ENCODE measurements at regions not wholly inside any gene's neighbourhood (a gene's known extent, or its start where the extent isn't known, plus 50 kb on each side); places are given as distances from the start of the nearest gene placed in this dataset.

DNA sequence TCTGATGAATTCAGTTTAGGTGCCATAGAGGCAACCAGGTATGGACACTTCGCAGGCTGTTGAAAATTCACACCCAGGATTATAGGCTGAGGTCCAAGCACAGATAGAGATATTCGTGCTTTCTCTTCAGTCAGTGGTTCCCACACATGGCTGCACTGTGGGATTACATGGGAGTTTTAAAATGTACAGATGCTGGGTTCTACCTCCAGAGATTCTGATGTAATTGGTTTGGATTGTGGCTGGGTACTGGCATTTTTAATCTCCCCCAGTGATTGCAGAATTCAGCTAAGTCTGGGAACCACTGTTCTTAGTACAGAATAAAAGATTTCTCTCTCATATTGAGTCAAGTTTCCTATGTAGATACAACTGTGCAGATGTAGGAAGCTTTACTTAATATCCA is 91.6 kb downstream of the FOXB1 start:
- DNase-seq (ENCODE audit: low read depth), result no peak

DNA sequence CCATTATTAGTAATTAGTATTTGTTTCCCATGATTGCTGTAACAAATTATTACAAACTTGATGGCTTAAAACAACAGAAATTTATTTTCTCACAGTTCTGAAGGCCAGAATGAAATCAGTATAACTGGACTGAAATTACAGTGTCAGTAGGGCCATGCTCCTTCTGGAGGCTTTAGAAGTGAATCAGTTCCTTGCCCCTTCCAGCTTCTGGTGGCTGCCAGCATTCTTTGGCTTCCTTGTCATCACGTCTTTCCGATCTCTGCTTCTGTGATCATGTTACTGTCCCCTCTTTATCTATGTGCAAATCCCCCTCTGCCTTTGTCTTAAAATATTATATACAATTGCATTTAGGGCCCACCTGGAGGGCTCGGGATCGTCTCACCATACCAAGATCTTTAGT is 92.0 kb downstream of the FOXB1 start:
- no peak for DNase-seq (ENCODE audit: low read depth)

DNA sequence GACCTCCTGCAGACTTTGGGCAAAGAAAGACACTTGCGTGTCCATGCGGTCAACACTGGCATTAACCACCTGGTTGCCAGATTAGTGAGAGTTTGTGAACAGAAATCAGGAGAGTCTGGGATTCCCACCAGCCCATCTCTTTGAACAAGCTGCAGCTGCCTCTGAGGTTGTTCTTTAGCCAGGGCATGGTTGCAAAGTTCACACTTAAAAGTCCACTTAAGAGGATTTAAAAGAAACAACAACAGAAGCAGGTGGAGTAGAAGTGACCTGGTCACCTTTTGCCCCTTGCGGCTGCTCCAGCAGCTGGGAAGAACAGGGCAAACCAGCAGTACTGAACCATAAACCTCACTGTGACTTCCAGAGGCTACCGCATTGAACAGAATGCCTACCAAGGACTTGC is 97.3 kb downstream of the FOXB1 start:
- DNase-seq (ENCODE audit: low read depth), result no peak

DNA sequence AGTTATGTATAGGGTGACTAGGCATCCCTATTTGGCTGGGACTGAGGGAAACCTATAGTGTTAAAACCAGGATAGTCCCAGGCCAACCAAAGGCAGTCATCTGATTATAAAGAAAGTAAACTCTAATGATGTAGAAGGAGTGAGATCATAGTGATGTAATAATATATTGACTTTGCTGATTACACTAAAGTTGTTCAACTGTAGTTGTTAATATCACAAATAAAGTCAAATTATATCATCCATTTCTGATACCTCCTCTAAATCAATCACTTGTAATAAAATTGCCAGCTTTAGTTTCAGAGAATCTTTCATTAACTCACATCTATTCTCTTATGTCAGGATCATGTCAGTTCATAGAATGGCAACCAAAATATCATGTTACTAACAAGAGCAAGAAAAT is 98.6 kb downstream of the FOXB1 start:
- no peak for DNase-seq (ENCODE audit: low read depth)

DNA sequence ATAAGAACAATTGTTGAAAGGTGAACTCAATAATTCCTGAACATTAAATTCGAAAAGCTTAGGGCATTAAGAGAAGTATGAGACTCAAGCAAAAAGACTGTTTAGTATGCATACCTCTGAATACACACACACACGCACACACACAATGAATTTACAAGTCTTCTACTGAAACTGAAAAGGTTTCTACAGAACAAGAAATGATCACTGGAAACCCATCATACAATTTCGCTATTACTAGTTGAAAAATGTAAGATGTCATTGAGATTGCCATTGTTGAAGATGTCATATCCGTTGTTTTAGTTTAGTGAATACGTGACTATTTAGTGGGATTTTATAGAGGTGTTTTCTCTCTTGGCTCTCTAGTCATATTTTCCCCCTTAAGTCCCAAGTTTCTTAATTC is 106.8 kb downstream of the FOXB1 start:
- no peak for DNase-seq (ENCODE audit: low read depth)

DNA sequence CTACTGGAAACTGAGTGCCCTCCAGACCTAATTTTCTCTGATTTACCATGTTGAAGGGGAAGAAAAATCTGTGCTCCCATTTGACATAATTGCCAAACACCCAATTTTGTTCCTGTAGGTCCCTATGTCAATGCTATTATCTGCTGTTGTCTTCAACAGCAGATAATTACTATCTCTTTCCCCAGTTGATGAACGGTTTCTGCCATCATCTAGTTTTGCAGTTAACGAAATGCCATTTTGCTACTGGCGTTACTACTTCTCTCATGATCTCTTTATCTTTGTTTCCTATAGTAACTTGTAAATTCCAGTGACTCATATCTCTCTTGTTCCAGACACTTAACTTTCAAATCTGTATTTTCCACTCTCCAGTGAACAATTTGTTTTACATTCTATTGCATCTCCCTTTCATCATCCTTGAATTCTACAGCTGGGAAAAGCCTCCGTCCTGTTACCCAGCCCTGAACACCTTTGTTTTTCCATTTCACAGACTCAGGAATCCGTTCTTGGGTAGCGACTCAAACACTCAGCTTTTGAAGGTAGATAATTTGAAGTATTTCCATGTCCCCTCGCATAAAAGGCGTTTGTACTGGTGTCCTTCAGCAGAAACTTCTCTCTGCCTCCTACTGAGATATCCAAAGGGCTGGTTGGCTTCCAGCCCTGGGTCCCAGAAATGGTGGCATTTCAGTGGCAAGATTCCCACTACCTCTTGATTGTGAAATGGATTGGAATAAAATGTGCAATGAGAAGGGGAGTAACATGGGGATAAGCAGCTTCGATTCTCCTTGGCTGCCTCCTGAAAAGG is 111.7 kb downstream of the FOXB1 start:
- no peak for DNase-seq (ENCODE audit: low read depth)

DNA sequence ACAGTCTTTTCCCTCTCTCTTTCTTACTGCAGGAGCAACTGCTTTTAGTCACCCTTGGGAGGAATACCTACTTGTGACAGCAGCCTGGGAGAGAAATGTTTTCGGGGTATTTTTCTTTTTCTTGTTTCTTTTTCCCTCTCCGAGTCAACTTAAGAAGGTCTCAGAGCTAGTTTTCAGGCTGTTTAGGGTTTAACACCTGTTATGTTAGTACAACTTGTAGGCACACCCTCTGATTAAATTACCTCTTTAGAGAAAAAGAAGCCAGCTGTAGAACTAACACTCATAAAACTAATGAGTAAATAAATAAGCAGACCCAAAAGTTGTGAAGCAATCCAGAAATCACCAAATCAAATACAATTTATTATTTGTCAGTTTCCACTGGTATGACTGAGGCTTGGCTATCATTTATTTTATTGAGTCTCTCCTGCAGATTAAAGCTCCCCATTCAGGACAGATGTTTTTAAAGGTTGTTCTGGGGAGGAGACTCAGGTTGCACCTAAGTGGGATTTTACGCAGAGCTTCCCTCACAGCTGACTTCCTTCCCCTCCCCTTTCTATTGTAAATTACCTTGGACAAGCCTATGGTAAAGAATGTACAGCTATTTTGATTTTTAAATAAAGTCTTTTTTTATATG is 112.5 kb downstream of the FOXB1 start:
- DNase-seq (ENCODE audit: low read depth), result no peak

DNA sequence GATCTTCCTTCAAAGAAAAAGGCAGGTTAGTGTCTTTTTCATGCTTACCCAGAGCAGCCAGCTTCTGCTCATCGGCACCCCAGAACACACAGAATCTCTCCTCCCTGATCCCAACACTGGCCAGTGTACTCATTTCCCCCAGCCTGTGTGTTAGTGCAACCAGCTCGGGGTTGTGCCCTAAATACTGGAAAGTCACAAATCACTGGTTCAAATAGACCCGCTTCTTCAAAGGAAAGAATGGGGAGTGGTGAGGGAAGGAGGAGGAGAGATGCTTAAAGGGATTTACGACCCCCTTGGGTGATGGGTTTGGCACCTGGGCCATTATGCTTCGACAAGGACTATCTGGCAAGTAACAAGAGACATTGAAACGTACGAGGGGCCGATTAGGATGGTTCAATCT is 114.0 kb downstream of the FOXB1 start:
- DNase-seq (ENCODE audit: low read depth), result no peak

DNA sequence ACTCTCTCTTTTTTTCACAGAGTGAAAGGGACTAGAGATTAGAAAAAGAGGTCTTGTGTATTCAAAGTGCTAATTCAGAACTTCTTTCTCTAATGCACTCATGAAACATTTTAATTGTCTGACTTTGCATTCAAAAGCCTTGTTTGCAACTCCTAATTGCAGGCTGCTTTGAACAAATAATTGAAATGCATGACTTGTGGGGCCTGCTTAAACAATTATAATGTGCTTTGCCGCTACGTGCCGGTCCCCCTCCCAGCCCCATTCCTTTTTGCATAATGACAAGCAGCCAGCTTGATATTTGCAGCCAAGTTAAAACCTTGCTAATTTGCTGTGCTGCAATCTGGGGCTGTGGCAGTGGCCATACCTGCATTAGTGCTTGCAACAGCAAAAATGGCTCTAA is 114.5 kb downstream of the FOXB1 start:
- no peak for DNase-seq (ENCODE audit: low read depth)

DNA sequence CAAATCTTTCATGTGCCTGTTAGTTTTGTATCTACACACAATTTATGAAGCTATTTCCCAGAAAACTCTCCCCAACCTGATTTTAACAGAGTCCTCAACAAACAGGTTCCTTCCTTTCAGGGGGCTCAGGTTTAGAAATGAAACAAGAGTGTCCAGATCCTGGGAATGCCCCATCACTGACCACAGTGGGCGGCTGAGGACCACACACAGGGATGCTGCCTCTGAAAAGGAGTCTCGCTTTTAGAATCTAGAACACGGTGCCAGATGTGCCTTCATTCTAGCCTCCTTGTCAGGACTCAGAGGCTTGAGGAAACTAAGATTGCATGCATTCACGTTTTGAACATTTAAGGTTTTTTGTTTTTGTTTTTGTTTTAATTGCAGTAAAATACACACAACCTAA is 115.0 kb downstream of the FOXB1 start:
- no peak for DNase-seq (ENCODE audit: low read depth)

DNA sequence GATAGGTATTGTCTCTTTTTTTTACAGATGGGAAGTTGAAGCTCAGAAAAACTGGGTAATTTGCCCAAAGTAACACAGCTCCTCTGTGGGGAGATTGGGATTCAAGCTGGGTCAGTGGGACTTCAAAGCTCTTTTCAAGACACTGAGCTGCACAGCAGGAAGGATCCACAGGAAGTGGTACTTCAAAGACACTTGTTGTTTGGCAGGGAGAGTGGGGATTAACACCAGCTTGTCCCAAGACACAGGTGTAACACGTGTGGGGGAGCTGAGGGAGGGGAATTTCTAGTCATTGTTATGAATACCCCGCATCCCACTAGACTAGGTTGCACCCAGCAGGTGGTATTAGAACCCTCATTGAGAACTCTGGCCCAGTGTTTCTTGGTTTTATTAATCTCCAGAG is 116.0 kb downstream of the FOXB1 start:
- DNase-seq (ENCODE audit: low read depth), result no peak

DNA sequence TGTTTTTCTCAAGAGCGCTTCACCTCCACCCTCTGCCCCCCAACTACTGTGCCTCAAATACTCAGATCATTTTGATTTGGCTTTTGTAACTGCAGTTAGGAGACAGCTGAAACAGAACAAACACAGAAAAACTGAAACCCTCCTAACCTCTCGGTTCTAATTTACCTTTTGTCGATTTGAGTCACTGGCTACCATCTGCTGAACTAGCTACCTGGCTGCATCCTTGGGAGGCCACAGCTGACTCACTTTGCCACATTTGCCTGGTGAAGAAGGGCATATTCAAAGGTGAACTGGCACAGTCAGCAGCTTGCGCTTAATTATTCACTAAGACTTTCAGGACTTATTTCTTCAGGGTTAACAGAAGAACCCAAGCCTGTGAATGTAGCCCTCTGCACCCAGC is 117.7 kb downstream of the FOXB1 start:
- no peak for DNase-seq (ENCODE audit: low read depth)

DNA sequence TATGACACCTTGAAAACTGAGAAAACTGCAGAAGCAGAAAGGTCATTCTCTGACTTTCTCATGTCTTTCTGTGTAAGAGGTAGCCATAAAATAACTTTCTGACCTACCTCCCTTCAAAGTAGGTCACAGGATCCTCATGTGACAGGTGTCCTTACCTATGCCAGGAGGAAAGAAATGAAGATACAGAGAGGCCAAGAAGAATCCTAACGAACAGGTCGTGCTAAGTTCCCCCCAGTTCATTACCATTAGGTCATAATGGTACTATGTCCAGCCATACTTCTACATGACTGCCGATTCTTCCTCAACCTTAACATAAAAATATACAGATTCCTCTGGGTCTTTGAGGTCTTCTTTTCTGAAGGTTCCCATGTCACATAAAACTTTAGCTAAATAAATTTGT is 118.6 kb downstream of the FOXB1 start:
- no peak for DNase-seq (ENCODE audit: low read depth)

DNA sequence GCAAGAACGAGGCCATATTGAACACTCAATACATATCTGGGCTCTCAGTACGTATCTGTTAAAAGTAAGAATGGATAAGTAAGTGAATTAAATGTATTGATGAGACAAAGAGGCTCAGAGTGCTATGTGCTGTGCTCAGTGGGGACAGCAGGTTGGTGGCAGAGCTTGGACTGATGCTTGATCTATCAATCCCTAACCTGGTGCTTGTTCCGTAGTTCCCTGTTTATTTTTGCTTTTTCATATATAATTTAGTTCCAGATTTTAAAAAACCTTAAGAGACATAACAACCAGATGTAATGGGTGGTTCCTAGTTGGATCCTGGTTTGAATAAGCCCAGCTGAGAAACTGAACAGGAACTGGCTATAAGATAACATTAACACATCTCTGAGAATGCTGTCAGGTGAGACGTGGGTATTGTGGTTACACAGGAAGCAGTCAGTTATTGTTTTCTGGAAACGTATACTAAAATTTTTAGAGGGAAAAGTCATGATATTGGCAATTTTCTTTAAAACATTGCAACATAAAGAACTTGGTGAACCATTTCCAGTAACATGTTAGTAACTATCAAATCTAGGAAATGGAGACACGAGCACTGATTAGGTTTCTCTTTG is 120.5 kb downstream of the FOXB1 start:
- DNase-seq (ENCODE audit: low read depth), result no peak

DNA sequence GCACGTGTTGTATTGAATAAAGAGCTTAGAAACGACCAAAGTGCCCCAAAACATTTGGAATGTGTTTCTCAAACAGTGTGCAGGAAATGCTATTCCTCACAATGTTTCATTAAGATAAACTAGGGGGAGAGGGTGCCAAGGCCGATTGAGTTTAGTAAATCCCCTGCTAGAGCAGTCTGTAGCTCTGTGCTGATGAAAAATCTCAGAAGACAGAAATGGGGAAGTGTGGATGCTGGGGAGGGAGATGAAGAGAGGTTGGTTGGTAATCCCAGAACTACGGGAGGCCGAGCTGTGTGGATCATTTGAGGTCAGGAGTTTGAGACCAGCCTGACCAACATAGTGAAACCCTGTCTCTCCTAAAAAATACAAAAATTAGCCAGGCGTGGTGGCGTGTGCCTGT is 121.2 kb downstream of the FOXB1 start:
- DNase-seq (ENCODE audit: low read depth), result no peak

DNA sequence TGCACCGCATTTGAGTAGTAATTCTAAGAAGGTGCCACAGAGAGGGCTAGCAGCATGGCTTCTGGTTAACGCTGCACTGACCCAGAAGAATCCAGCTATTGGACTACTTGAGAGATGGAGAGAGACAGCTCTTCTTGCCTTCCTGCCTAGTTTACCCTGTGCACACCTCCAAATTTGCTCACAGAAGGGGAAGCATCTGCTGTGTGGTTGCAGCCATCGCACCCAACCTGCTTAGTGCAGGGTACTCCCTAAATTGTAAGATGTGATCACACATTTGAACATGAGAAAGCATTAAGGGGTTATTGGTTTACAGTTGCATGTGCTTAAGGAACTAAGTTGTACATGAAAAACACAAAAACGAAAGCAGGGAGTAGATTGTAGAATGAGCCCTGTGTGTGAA is 122.1 kb downstream of the FOXB1 start:
- no peak for DNase-seq (ENCODE audit: low read depth)

DNA sequence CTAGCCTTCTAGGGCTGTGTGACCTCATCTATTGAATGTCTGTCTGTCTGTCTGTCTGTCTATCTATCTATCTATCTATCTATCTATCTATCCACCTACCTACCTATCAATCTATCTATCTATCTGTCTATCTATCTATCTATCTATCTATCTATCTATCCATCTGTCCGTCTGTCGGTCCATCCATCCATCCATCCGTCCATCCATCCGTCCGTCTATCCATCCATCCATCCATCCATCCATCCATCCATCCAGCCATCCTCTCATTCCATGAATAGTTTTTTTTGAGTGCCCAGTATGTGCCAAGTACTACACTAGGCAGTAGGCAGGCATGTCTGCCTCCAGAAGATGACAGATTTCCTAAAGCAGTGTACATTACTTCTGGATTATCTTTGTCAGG is 122.5 kb downstream of the FOXB1 start:
- DNase-seq (ENCODE audit: low read depth), result no peak

DNA sequence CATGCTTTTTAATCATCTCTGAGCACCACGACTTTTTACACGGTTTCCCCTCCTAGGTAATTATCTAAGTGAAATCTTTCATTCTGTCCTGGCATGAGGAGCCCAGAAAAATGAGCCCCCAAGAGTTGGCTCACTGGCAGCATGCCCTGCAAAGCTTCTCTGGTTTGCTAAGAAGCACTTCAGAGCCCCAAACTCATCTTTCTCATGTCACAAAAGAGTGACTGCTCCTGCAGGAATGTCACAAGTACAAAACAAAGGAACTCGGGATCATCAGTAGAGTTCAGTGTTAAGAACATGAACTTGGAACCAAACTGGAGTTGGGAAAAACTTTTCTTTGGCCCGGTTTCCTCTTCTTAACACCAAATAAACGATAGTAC is 123.9 kb downstream of the FOXB1 start:
- no peak for DNase-seq (ENCODE audit: low read depth)

DNA sequence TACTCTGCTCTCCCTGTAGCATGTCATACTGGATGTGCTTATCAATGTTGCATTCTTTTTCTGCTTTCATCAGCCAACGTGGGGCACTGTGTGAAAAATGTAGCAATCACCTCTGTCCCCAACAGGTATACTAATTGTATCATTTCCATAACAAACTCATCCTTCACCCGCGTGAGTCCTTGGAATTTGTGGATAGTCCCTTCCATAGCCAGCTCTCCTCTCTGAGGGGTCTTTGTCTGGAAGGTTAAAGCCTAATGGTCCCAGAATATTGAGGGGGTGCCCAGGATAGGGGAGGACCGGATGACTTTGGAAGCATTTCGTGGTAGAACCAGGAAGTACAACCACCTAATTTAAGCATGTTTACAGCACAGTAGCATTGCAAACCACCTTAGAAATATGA is 124.6 kb downstream of the FOXB1 start:
- no peak for DNase-seq (ENCODE audit: low read depth)

DNA sequence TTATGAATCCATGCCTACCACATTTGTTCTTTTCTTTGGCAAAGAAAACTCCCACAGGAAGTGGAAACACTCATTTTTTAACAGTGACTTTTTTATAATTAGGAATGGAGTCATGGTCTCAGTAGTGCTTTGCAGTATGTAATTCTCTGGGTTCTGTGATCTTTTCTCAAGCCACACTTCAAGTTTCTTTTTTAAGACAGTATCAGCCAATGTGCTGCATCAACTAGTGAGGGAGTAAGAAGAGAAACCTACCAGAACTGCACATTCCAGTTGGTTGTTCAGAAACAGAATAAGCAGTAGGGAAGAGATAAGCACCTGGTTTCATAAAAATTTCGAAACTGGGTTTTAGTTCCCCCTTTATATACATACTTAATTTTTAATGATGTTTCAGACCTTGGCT is 126.3 kb downstream of the FOXB1 start:
- DNase-seq (ENCODE audit: low read depth), result no peak

DNA sequence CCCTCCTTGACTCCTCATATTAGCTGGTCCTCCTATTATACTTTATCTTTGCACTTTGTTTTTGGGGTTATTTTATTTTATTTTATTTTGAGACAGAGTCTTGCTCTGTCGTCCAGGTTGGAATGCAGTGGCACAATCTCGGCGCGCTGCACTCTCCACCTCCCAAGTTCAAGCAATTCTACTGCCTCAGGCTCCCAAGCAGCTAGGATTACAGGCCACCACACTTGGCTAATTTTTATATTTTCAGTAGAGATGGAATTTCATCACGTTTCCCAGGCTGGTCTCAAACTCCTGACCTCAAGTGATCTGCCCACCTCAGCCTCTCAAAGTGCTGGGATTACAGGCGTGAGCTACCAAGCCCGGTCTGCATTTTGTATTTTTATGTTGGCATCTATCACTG is 126.7 kb downstream of the FOXB1 start:
- DNase-seq (ENCODE audit: low read depth), result no peak

DNA sequence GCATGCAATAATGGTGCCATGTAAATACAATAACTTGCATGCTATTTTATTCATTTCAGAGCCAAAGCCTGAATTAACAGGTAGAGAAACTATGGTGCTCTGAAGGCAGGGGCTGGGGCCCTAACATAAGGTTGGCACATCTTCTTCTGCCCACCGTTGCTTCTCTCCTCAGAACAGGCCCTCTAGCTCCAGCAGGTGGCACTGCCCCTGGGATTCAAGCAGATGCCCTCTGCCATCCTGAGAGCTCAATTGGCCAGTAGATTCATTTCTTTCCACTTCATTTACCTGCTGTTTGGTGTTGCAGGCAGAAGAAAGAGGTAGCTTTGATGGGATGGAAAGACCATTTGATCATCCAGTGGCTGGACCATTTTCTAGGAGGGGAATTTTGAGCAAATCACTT is 130.5 kb downstream of the FOXB1 start:
- no peak for DNase-seq (ENCODE audit: low read depth)

DNA sequence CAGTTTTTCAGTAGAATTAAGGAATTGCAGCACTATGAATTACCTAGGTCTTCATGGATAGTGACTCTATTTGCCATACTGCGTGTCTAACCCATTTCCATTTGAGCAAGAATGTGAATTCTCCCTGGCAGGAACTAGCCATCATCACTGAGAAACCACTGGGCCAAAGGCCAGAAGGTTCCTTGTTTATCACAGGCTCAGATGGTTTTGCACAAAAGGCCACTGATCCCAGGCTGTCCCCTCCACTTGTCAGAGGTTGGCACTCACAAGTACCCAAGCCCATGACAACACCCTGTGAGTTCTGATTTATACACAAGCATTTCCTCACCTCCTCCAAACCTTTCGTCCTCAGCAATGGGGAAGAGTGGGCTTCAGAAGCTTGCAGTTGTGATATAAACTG is 131.8 kb downstream of the FOXB1 start:
- no peak for DNase-seq (ENCODE audit: low read depth)
